NCI-H128 (cell line): ENCODE measurements at regions not wholly inside any gene's neighbourhood (a gene's known extent, or its start where the extent isn't known, plus 50 kb on each side); places are given as distances from the start of the nearest gene placed in this dataset.
"Not testable (repeated sequence)": the region's sequence is repeated elsewhere in the genome, so short reads cannot be mapped to it uniquely, and the experiment has no call there.

ENCODE experiments used
- DNase-seq: peaks from one replicate; lab custom pipeline; 2025; ENCODE audit not compliant: unreplicated experiment; lab: John Stamatoyannopoulos, UW

DNA sequence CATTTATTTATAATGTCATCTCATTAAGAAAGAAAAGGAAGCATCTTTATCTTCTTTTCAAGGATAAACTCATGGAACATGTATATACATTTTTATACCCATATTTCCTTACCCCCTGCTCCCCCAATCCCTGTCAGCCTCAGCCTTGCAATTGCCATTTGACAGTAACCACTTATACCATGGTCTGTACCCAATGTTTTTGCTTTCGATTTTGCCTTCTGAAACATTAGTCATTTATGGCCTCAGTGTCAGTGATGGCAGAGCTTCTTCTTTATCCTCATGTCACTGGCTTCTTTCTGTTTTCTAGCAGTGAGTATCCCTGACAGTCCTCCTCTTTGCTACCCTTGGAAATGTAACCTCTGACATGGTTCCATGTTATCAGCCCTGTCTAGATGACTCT, 228.4 kb downstream of the SPRY1 start:
- DNase-seq, result no peak

DNA sequence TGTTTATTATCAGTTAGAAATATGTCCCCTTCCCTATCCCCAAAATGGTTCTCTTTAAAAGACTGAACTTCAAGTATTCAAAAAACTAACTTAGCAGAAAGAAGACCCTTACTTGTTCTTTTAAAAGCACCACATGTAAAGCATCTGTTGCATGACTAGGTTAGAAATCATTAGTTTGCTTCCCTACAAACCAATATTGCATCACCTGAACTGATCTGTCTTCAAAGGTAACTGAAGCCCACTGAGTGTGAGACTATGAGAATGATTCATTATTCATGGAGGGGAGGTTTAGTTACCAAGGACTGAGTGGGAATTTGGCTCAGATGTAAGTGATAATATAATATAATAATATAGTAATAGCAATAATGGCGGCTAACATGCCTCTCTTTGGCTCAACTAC, 231.7 kb downstream of the SPRY1 start:
- no peak for DNase-seq

DNA sequence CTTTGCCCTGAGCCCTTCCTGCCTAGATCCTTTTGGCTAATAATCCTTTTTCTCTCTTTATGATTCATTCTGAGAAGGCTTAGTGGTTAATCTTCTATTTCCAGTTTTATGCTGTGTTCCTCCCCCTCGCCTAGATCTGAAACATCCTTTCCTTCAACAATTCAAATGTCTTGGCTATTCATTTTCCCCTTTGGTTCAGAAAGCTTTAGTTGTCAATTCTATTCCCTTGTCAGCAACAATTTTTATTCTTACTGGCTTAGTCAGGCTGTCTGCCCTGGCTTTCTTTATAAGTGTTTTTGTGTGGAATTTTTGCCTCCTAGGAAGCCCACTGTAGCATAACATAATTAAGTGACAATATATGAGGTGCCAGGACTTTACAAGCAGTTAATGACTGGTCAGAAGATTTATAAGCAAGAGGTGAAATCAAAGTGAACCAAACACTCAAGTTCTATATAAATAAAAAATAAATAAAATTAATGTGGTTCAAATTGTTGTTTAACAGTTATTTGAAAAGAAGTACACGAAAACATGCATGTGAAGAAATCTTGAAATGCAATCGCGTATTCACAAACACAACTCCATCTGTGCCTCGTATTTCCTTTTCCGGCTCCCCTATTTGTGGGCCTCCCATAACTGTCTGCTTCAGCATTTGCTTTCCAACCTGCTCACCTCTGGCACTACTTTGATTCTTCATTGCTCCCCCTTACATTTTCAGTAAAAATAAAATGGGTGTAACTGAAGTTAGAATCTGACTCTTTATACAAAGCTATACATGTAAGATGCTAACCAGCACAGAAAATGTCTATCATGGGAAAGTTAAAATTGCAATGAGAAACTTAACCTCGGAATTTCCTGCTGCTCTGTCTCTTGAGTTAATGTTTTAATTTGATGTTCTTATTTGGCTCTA, 235.4 kb downstream of the SPRY1 start:
- DNase-seq, result no peak

DNA sequence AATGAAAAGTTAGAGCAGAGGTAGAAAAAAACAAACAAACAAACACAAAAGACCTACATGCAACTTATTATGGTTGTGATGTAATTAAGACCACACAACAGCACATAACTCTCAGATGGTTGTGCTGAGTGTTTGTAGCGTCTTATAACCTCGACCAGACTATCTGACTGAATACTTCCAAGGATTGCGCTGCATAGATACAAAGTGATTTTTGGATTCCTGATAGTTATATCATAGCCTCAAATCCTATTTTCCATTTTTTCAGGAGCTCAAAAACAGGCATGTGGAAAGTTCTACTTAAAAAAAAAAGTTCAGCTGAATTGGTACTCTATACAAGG, 236.1 kb downstream of the SPRY1 start:
- no peak for DNase-seq

DNA sequence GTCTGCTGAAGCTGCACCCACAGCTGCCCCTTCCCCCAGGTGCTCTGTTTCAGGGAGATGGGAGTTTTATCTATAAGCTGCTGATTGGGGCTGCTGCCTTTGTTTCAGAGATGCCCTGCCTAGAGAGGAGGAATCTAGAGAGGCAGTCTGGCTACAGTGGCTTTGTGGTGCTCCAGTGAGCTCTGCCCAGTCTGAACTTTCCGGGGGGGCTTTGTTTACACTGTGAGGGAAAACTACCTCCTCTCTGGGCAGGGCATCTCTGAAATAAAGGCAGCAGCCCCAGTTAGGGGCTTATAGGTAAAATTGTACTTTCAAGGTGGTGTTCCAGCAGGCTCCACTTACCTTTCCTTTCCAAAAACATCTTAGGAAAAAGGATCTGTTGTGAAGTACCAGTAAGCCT, 242.2 kb downstream of the SPRY1 start:
- DNase-seq, result no peak

DNA sequence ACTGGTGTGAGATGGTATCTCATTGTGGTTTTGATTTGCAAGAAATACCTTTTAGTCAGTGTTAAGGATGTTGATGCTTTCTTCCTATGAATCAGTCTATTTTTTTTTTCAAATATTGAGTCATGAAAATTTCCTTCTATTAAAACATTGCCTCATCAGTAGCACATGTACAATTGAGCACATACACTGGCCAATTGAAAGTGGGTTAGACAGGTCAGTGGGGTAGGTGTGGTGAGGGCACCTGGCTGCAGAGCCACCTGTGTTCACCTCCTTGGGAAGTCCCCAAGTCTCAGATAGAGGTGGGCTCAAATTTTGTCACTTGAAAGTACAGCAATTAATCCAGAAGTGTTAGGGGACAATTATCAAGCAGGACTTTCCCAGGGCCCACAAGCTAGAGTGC, 243.7 kb downstream of the SPRY1 start:
- DNase-seq, result no peak

DNA sequence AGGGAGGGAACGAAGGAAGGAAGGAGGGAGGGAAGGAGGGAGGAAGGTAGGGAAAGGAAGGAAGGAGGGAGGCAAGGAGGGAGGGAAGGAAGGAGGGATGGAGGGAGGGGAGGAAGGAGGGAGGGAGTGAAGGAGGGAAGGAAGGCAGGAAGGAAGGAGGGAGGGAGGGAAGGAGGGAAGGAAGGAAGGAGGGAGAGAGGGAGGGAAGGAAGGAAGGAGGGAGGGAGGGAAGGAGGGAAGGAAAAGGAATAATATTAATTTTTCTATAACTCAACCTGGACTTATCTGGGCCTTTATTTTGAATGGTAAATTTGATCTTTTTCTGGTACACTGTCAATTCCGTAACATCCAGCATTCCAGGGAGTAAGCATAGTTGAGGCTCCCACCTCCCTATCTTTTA, 244.2 kb downstream of the SPRY1 start:
- DNase-seq, result no peak

DNA sequence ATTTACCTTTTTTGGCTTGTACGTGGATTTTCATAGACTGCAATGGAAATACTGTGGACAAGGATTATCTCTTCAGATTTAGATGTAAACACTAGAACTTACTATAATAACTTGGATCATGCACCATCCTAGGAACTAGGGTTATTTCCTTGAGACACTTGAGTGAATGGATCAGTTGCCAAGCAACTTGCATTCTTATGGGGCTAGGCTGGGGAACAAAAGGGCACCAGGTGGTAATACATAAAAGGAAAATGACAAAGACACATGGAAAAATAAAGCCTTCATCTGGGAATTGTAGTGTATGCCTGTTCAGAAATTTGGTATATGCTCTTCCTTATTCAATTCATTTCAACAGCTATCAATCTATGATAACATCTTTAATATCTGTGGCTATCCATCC, 247.1 kb downstream of the SPRY1 start:
- no peak for DNase-seq

DNA sequence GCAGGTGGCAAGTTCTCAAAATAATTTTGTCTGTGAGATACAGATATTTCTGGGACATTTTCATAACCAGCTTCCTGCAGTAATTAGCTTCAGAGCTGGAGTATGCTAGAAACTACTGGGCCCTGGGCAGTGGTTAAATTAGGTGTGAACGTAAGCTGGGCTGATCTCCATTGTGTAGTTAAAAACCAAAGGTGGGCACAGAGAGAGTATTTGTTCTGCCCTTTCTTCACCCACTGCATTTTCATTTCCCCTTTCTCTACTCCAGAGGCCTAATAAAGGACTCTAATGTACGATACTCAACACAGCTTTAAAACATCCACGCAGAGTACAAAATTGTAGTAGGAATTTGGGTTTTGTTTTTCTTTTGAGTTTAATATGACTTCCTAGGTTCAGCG, 252.7 kb downstream of the SPRY1 start:
- no peak for DNase-seq

DNA sequence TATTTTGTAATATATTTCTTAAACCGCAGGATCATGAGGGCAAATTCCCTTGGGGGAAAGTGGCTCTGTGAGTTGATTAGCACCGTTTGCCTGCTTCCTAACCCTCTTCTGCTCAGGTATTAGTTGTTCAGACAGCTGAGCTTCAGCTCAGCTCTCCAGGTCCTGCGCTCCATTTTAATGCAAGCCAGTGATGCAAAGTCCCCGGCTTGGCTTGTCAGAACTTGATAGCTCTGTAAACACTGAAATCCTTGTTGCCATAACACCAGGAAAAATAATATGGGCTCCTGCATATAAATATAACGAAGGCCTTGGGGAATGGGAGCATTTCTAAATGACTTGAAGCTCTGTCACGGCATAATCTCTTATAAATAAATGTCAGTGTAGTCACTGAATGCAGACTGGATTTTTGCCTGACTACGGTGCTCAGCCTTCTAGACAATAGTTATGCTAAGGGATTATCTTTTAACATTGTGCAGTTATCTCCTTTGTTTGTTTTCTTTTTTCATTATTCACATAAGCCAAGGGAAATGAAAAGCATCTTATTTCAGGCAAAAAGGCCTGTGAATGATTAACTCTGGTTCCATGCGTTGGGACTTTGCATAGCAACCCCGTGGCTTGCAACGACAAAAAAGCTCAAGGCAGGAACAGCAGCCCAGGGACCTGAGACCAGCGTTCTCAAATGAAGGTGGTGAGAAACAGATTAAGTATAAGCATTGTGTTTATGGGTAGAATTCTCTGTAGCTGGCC, 253.2 kb downstream of the SPRY1 start:
- DNase-seq, result peak; percentile 10

DNA sequence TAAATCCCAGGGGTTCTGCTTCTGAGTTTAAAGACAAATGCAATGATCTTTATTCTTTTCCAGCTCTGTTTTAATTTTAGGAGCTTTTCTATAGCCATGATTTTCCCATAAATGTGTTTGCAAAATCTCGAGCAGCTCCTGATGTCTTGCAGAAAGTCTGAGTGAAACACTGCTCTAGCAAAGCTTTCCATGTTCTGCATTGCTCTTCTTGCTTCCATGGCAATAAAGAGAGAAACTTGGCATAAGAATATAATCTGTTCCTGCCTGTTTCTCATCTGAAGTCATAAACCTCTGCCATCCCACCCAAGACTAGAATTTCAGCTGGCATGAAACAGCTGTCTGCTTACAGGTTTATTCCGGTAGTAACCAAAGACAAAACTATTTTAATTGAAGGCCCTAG, 254.5 kb downstream of the SPRY1 start:
- no peak for DNase-seq

DNA sequence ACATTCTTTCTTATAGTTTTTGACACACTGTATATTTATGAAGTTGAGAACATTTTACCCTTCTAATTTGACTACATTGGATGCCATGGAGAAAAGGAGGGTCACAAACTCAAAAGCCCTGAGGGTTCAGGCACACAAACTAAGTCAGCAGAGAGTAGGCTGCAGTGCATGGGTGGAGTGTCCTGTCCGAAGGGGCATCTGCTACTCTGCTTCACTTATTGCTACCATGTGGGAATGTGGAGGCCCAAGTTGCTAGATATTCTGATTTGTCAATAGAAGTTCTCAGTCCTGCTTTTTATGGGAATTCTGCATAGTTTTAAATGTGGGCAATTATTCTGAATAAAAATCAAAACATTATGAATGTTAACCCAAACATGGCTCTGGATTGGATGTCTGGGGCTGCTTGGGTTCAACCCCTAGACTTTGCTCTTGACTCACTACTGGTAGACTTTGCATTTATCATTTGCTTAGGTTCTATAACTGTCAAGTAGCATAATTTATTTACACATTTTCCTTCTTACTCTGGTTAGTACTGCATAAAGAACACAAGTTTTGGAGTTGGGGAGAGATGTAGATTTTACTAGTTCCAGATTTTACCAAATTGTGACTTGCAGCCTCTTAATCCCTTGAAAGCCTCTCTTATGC, 255.1 kb downstream of the SPRY1 start:
- DNase-seq, result no peak

DNA sequence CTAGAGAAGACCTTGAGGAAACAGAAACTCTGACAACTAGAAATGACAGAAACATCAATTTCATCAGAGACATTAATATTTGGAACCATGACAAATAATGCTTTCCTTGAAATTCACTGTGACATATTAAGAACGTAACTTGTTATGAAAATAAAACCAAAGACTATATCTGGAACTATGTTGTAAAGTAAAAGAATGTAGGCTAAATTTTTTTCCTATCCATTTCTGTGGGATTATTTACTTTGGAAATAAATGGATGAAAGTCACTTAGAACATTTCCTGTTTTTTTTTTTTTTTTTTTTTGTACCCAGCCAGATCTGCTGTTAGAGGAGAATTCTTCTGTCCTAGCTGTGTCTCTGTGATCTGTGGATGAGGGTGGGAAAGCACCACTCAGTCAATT, 255.9 kb downstream of the SPRY1 start:
- no peak for DNase-seq

DNA sequence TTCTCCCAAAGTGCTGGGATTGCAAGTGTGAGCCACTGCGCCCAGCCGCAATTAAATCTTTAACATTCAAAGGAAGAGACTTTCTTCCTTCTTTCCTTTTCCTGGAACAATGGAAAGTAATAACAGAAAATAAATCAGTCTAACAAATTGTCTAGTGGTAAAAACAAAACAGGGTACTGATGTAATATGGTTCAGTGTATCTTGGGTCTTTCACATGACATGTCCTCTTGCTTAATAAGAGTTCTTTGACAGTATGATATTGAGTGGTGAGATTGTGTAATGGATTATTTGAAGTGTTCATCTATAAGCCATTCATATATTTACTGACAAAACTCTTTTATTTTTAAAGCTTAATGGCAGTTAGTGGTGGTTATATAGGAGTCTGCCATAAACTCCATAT, 256.6 kb downstream of the SPRY1 start:
- no peak for DNase-seq

DNA sequence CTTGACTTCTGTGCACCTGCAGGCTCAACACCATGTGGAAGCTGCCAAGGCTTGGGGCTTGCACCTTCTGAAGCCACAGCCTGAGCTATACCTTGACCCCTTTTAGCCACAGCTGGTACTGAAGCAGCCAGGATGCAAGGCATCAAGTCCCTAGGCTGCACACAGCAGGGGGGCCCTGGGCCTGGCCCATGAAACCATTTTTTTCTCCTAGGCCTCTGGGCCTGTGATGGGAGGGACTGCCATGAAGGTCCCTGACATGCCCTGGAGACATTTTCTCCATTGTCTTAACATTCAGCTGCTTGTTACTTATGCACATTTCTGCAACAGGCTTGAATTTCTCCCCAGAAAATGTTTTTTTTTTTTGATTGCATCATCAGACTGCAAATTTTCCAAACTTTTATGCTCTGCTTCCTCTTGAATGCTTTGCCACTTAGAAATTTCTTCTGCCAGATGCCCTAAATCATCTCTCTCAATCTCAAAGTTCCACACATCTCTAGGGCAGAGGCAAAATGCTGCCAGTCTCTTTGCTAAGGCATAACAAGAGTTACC, 260.2 kb downstream of the SPRY1 start:
- DNase-seq, result not testable (repeated sequence)

DNA sequence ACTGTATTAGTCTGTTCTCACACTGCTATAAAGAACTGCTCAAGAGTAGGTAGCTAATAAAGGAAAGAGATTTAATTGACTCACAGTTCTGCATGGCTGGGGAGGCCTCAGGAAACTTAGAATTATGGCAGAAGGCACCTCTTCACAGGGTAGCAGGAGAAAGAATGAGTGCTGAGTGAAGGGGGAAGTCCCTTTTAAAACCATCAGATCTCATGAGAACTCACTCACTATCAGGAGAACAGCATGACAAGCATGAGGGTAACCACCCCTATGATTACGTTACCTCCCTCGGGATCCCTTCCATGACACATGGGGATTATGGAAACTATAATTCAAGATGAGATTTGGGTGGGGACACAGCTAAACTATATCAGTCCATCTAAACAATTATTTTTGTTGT, 261.0 kb downstream of the SPRY1 start:
- DNase-seq, result not testable (repeated sequence)

DNA sequence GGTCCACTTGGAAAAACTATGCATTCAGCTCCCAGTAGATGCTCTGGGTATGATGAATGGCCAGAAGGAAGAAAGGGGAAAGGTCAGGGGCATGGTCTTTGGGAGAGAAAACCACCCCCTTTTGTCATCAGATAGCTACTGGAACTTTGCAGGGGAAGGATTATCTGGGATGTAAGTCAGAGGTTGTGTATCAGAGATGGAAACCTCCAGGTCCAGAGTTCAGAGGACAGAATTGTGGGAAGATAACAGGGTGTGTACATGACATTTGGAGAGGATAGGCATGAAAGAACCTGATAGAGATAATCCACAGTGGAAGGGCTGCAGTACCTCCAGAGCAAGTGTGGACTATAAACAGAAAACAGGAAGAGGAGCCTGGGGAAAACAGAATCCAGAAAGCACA, 262.7 kb downstream of the SPRY1 start:
- DNase-seq, result no peak

DNA sequence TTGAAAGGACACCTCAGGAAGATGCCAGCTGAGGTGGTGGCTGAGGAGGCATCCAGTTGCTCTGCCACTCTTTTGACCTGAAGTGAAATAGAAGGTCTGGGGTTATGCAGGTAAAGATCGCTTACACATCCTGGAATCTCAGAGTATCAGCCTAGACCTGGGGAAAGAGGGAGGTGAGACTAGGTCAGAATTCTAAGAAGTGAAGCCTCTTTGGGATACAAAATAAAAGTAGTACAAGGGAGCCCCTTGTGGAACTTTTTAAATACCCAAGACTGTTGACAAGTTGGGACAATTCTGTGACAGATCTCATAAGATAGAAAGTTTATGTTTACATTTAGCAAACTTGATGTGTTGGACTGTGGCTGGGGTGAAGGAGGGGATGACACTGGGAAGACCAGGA, 263.1 kb downstream of the SPRY1 start:
- DNase-seq, result no peak

DNA sequence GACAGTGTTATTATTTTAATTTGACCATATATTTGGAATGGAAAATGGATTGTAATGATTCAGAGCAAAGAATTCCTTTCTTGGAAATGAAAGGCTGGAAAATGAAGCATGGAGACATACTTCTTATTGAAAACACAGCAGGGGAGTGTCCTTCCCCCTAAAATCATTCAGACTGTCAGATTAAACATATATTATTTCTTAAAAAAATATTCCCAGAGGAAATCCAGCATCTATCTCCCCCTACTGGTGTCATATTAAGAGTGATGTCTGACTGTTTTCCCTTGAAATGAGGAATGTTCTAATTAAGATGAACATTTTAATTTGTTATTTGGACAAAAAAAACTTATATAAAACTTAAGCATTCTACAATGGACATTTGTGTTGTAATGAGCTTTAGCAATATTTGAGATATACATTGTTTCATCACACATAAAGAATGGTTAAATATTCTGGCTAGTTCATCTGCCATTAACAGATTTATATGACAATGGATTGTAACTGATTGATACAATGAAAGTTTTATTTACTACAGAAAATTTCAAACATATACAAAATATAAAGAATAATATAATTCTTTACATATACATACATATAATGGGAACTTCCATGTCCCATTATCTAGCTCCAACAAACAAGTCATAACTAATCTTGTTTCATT, 264.6 kb downstream of the SPRY1 start:
- DNase-seq, result no peak

DNA sequence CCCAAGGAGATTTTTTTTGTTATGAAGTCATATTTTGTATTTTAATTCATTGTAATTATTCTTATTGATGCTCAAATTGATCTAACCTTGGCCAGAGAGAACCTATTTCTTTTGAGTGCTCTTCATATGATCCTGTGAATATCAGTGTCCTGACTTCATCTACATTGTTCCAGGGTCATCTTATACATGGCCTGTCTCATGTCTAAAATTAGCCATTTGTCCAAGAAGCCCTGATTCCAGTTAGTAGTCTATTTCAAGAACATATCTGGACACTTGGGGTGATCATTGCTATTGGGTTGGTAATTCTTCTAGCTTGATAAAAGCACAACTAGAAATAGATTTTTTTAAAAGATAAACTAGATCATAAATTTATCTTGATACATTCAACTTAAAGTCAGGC, 266.2 kb downstream of the SPRY1 start:
- no peak for DNase-seq

DNA sequence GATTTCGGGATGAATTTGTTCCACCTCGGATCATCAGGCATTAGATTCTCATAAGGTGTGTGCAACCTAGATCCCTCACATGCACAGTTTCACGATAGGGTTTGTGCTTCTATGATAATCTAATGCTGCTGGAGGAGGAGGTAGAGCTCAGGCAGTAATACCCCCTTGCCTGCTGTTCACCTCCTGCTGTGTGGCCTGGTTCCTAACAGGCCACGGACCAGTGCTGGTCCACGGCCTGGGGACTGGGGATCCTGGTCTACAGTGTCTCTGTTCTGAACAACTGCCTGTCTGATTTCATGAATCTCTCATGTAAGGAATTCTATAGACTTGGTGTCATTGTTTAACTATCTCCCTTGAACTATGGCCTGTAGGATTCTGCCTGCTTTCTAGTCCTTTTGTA, 269.9 kb downstream of the SPRY1 start:
- no peak for DNase-seq
